CD4-positive, alpha-beta T cell treated with Interleukin-4 for 4 hours (primary cell): ENCODE measurements at regions not wholly inside any gene's neighbourhood (a gene's known extent, or its start where the extent isn't known, plus 50 kb on each side); places are given as distances from the start of the nearest gene placed in this dataset.
"Not testable (repeated sequence)": the region's sequence is repeated elsewhere in the genome, so short reads cannot be mapped to it uniquely, and the experiment has no call there.

Experiments
- DNase-seq: peaks from one replicate; pipeline ENCODE4 v3.0.0-alpha.2; 2020

GRCh38 chr13:71067165-71067815 lies 799.7 kb downstream of the DACH1 start:
- no peak for DNase-seq

DNA sequence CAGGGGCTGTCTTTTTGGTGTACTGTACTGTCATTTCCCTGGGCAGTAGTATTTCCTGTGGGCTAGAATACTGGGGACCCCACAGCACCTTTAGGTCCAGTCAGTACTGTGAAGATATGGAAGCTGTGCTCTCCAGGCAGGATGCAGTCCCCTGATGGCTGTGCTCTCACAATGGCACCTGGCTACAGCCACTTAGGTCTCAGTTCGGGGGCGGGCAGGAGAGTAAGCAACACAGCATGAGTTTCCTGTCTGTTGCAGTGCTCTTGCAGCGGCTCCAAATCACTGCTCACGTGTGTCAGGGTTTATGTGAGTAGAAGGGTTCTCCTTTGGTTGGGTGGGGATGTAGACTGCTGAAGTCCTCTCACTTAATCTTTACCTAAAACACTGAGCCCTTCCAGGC lies 810.4 kb downstream of the DACH1 start:
- no peak for DNase-seq

- no peak for DNase-seq
Measured at GRCh38 chr13:71055644-71056043, 811.4 kb downstream of the DACH1 start.

GRCh38 chr13:71055047-71055446 lies 812.0 kb downstream of the DACH1 start:
- no peak for DNase-seq

DNA sequence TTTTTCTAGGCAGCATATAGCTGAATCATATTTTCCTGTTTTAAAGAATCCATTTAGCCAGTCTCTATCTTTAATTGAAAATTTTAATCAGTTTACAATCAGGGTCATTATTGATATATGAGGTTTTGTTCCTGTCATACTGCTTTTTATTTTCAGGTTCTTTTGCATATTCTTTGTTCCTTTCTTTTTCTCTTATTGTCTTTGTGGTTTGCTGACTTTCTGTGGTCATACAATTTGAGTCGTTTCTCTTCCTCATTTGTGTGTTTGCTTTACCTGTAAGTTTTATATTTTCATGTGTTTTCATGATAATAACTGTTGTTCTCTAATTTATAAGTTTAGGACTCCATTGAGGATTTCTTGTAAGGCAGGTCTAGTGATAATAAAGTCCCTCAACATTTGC lies 812.6 kb downstream of the DACH1 start:
- no peak for DNase-seq

DNA sequence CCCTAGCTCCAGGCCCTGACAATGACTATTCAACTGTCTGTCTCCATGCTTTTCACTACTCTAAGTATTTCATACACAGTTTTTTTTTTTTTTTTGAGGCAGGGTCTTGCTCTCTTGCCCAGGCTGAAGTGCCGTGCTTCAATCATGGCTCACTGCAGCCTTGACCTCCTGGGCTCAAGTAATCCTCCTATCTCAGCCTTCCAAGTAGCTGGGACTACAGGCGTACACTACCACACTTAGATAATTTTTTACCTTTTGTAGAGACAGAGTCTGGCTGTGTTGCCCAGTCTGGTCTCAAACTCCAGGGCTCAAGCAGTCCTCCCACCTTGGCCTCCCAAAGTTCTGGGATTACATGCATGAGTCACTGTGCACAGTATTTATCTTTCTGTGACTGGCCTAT lies 815.4 kb downstream of the DACH1 start:
- no peak for DNase-seq

- no peak for DNase-seq
Measured at GRCh38 chr13:71046360-71047079, 820.5 kb downstream of the DACH1 start.

GRCh38 chr13:71045101-71045500 lies 821.9 kb downstream of the DACH1 start:
- no peak for DNase-seq

DNA sequence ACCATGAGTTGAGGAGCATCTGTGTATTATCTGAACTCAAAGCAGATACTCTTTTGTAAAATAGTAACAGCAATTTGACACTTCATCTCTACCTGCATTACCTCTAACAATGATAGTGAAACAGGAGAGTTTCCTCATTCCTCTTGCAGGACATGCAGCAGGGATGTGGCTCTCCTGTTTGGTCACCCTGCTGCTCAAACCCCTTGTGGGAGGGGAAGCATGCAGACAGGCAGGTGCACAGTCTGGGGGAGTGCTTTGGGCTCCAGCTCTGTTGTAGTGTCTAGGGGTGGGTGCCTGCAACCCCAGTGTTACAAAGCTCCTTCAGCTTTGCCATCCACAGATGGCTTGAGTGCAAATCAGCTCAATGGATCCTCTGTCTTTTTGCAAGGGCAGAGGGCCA lies 827.6 kb downstream of the DACH1 start:
- DNase-seq = no peak

GRCh38 chr13:71034018-71034417 lies 833.0 kb downstream of the DACH1 start:
- no peak for DNase-seq

- DNase-seq = no peak
Measured at GRCh38 chr13:71033026-71033425, 834.0 kb downstream of the DACH1 start.

- DNase-seq = no peak
Measured at GRCh38 chr13:71030784-71031183, 836.2 kb downstream of the DACH1 start.

- DNase-seq = no peak
Measured at GRCh38 chr13:71028884-71029283, 838.1 kb downstream of the DACH1 start.

- DNase-seq = no peak
Measured at GRCh38 chr13:71021825-71022422, 845.1 kb downstream of the DACH1 start.

- no peak for DNase-seq
Measured at GRCh38 chr13:71018995-71019394, 848.0 kb downstream of the DACH1 start.

DNA sequence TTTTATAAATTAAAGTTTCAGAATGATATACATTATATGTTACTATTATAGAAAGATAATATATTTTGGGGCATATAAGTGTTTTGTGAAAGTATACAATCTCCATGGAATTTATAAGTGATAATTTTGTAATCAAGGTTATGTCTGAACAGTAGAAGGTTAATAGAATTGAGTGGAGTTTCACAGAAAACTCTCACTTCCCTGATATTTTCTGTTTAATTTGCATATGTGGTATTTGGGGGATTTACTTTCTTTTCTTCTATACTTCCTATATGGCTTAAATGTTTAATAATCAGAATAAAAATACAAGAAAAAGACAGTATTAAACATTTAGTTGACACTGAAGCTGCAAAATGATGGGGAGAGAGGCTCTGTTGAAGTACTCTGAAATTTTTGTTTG lies 848.5 kb downstream of the DACH1 start:
- no peak for DNase-seq

- no peak for DNase-seq
Measured at GRCh38 chr13:71017607-71018006, 849.4 kb downstream of the DACH1 start.

DNA sequence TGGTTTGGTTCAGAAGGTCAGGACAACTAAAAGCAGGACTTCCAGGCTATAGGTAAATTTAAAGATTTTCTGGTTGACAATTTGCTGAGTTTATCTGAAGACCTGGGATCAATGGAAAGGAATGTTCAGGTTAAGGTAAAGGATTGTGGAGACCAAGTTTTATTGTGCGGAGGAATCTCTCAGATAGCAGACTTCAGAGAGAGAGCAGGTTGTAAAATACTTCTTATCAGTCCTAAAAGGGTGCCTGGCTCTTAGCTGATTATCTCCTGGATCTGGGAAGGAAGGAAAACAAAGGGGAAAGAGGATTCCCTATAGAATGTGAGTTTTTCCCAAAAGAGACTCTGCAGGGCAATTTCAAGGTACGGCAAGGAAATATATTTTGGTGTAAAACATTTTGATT lies 851.5 kb downstream of the DACH1 start:
- no peak for DNase-seq

GRCh38 chr13:71015021-71015420 lies 852.0 kb downstream of the DACH1 start:
- DNase-seq = no peak

- no peak for DNase-seq
Measured at GRCh38 chr13:71005919-71006318, 861.1 kb downstream of the DACH1 start.

GRCh38 chr13:70995338-70995737 lies 871.7 kb downstream of the DACH1 start:
- DNase-seq = no peak

DNA sequence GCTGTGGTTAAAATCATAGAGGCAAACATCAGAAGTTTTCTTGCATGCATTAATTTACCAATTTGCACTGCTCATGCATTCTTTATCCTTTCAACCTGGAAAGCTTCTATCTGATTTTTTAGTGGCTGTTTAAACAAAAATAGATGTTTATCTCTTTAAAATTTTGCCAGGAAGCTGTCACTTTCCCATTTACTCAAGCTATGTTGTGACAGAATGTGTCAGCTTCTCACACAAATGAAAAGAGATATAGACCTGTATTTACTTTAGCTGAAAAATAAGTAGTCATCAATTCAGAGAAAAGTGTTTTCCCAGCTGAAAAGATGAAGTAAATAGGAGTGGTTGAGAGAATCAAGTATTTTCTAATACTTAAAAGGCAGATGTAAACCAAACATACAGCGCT lies 872.8 kb downstream of the DACH1 start:
- no peak for DNase-seq

DNA sequence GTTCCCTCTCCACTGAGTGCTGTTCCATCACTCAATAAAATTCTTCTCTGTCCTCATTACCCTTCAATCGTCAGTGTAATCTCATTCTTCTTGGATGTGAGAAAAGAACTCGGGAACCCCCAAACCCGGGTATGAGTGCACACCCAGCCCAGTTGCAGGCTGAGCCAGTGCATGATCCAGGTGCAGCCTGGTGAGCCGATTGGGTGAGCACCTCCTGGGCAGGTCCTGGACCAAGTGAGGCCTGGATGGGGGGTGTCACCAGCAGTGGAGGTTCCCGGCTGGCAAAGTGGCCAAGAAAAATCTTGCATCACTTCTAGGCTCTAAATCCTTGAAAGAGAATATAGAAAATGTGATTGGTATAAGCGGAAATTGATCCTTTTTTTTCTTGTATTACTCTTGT lies 878.8 kb upstream of the KLHL1 start:
- DNase-seq = no peak

DNA sequence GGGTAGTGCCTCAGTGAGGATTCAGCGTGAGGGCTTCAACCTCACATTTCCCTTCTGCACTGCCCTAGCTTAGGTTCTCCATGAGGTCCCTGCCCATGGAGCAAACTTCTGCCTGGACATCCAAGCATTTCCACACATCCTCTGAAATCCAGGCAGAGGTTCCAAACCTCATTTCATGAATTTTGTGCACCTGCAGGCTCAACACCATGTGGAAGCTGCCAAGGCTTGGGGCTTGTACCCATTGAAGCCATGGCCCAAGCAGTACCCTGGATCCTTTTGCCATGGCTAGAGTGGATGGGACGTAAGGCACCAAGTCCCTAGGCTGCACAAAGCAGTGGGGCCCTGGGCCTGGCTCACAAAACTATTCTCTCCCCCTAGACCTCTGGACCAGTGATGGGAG lies 877.1 kb upstream of the KLHL1 start:
- no peak for DNase-seq

DNA sequence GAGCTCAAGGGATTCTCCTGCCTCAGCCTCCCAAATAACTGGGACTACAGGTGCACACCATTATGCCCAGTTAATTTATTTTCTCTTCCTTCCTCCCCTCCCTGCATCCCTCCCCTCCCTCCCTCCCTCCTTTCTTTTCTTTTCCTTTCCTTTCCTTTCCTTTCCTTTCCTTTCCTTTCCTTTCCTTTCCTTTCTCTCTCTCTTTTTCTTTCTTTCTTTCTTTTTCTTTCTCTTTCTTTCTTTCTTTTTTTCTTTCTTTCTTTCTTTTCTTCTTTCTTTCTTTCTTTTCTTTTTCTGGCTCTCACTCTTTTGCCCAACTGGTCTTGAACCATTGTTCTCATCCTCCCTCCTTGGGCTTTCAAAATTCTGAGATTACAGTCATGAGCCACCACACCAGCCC lies 873.0 kb upstream of the KLHL1 start:
- DNase-seq = not testable (repeated sequence)
